HG03175 (cell line): ENCODE measurements at regions not wholly inside any gene's neighbourhood (a gene's known extent, or its start where the extent isn't known, plus 50 kb on each side); places are given as distances from the start of the nearest gene placed in this dataset.
"Not testable (repeated sequence)": the region's sequence is repeated elsewhere in the genome, so short reads cannot be mapped to it uniquely, and the experiment has no call there.

ENCODE experiments used
- ATAC-seq: cut with Tn5 transposase; IDR thresholded peaks from one replicate; pipeline ENCODE4 v1.9.1; 2021; ENCODE audit warnings: mild to moderate bottlenecking, moderate library complexity; ENCODE audit not compliant: unreplicated experiment

DNA sequence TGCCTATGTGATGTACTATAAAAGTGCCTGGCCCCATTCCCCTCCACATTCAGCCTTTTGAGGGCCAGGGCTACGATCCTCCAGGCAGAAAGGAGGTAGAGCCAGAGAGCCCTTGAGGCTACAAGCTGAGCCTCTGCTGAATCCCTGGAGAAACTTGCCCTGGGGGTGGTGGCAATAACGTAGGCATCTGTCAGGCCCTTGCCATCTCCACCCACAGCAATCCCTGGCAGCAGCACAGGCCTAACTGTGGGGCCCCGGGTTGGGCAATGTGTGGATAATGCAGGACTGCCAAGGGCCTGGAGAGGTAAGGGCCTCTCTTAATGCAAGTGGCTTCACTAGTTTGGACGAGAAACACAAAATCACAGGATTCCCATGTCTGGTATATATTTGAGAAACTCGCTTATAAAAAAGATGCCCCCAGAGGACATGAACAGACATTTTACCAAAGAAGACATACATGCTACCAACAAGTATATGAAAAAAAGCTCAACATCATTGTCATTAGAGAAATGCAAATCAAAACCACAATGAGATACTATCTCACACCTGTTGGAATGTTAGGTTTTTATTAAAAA lies 99.0 kb downstream of the QRSL1 start:
- no peak for ATAC-seq

DNA sequence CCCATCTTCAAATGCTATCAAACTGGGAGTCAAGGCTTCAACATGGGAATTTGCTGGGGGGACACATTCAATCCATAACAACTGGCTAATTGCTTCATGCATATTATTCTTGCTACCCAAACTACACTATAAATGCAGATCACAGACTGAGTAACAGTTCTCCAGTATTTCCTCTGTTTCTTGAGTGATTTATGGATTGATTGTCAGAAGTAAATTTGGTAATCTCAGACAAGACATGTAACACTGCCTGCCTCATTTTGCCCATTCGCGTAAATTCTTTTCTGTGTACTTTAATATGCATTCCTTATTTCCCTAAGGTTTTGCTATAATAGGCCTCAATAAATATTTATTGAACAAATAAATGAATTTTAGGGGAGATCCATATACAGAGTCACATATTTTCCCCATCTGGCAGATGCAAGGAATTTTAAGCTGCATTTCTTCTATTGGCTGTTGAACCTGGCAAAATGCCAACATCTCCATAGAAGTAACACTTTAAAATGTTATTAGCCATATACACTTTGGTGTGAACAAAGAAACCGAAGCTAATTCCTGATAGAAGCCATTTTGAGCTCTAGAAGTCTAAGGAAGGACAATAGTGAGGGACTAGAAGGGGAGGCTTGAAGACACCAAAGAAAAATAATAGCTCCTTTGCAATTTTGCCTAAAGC lies 98.2 kb downstream of the QRSL1 start:
- ATAC-seq: no peak

- no peak for ATAC-seq
Measured at GRCh38 chr6:106724848-106725247, 95.5 kb downstream of the QRSL1 start.

DNA sequence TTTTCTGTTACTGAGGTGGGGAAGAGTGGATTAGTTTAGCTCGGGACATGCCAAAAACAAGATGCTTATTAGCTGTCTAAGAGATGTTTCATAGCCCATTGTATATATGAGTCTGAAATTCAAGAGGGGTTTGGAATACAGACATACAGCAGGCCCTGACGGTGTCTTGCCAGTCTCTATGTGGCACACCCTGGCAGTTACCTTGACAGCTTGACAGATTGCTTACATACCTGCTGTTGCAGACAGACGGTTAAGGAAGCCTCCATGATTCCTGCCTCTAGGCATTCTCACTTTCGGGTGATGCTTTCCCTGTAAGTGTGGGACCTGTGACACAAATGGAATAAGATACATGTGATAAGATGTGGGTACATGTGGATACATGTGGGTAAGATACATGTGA lies 95.0 kb downstream of the QRSL1 start:
- ATAC-seq: no peak

- ATAC-seq: not testable (repeated sequence)
Measured at GRCh38 chr6:106723419-106723818, 94.0 kb downstream of the QRSL1 start.

- ATAC-seq: not testable (repeated sequence)
Measured at GRCh38 chr6:106721189-106721588, 91.8 kb downstream of the QRSL1 start.
